Lower leg skin (tissue), 3 donors: ENCODE measurements at regions not wholly inside any gene's neighbourhood (a gene's known extent, or its start where the extent isn't known, plus 50 kb on each side); places are given as distances from the start of the nearest gene placed in this dataset.

Experiments
- POLR2A ChIP-seq, 2 donors: fragments of 450-650 bp; IDR thresholded peaks; one replicate each; pipeline ENCODE4 v1.6.1; 2016 to 2017; ENCODE audit warnings: antibody characterized with exemption in 2 of 2, mild to moderate bottlenecking in 1 of 2, moderate library complexity in 1 of 2
- TF ChIP-seq, protein P1 (sequence below), 3 donors: fragments of 450-650 bp; IDR thresholded peaks; one replicate each; pipeline ENCODE4 v1.5.1; 2016; ENCODE audit warnings: antibody characterized with exemption in 3 of 3, mild to moderate bottlenecking in 3 of 3, moderate library complexity in 2 of 3

DNA sequence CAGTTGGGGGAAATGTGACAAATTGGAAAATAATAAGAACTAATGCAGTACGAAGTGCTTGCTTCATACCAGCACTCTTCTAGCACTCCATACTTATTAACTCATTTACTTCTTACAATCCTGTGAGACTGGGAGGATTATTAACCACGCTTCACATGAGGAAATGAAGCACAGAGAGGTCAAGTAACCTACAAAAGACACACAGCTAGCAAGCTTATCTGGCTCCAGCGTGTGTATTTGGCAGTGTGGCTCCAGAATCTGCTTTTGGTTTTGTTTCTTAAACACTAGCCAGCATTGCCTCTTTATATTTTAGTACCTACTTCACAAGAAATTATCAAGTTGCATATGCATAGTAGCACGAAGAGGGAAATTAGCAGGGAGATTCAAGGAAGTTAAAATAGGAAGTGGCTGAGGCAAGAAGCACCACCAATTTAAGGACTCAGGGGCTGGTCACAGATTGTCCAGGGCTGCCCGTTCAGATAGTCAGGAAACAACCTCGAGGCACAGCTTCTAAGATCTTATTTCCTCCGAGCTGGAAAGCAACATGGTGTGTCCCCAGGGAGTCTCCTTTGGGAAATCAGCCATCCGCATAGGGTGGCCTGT is 302.7 kb upstream of the PRDM1 start:
- TF ChIP-seq POLR2A (IDR thresholded peaks at IDR 0.05), result no peak
- TF ChIP-seq, protein P1, sequence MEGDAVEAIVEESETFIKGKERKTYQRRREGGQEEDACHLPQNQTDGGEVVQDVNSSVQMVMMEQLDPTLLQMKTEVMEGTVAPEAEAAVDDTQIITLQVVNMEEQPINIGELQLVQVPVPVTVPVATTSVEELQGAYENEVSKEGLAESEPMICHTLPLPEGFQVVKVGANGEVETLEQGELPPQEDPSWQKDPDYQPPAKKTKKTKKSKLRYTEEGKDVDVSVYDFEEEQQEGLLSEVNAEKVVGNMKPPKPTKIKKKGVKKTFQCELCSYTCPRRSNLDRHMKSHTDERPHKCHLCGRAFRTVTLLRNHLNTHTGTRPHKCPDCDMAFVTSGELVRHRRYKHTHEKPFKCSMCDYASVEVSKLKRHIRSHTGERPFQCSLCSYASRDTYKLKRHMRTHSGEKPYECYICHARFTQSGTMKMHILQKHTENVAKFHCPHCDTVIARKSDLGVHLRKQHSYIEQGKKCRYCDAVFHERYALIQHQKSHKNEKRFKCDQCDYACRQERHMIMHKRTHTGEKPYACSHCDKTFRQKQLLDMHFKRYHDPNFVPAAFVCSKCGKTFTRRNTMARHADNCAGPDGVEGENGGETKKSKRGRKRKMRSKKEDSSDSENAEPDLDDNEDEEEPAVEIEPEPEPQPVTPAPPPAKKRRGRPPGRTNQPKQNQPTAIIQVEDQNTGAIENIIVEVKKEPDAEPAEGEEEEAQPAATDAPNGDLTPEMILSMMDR (IDR thresholded peaks at IDR 0.05), result no peak
